Fibroblast of lung (primary cell): ENCODE measurements at regions not wholly inside any gene's neighbourhood (a gene's known extent, or its start where the extent isn't known, plus 50 kb on each side); places are given as distances from the start of the nearest gene placed in this dataset.
"Not testable (repeated sequence)": the region's sequence is repeated elsewhere in the genome, so short reads cannot be mapped to it uniquely, and the experiment has no call there.

ENCODE experiments used
- CTCF ChIP-seq, 2 donors: IDR thresholded peaks in 1 of 2; conservative IDR thresholded peaks in 1 of 2; 1 replicate in 1 of 2; 2 replicates in 1 of 2; pipeline ENCODE4 v1.5.1; 2011 to 2012; ENCODE audit warnings: low read length in 2 of 2, control low read depth in 1 of 2, inconsistent platforms in 1 of 2, low read depth in 1 of 2, mild to moderate bottlenecking in 1 of 2
- EZH2 ChIP-seq: IDR thresholded peaks from 2 replicates; pipeline ENCODE4 v1.5.1; 2012; ENCODE audit warnings: low read length, control low read depth, mild to moderate bottlenecking; ENCODE audit errors: missing control alignments

- TF ChIP-seq CTCF (conservative IDR thresholded peaks at IDR 0.05 in 1 of 2, IDR thresholded peaks at IDR 0.05 in 1 of 2; ENCODE audit: low read depth in 1 of 2, low read length in 2 of 2); EZH2: not testable (repeated sequence)
These were observed 53.3 kb upstream of the DPP6 start for GRCh38 chr7:153998896-153999295.
